Neural cell (in vitro differentiated cells): ENCODE measurements at regions not wholly inside any gene's neighbourhood (a gene's known extent, or its start where the extent isn't known, plus 50 kb on each side); places are given as distances from the start of the nearest gene placed in this dataset.

Experiments
- H2AFZ ChIP-seq: fragments of 200-600, 300-800 bp; sonication (generic), shearing (Covaris generic); 2 replicates; pipeline ENCODE4 v1.6.0; 2014; ENCODE audit warnings: low read depth, mild to moderate bottlenecking, antibody characterized with exemption, low read length, moderate library complexity
- H3F3A ChIP-seq: fragments of 200-600 bp; shearing (Covaris generic); 2 replicates; pipeline ENCODE4 v1.6.1; 2016; ENCODE audit warnings: mild to moderate bottlenecking, moderate library complexity, mixed read lengths, antibody characterized with exemption, low read length; ENCODE audit not compliant: insufficient read depth, poor library complexity, severe bottlenecking
- H3K27ac ChIP-seq: fragments of 200-600, 300-800 bp; sonication (generic), shearing (Covaris generic); 2 replicates; pipeline ENCODE4 v1.5.1; 2014; ENCODE audit warnings: mild to moderate bottlenecking, low read length, moderate library complexity
- H3K27me3 ChIP-seq: fragments of 300-800, 200-600 bp; sonication (generic), shearing (Covaris generic); 2 replicates; pipeline ENCODE4 v1.6.0; 2014; ENCODE audit warnings: mild to moderate bottlenecking, low read depth, low read length, moderate library complexity; ENCODE audit not compliant: insufficient read depth
- H3K36me3 ChIP-seq: fragments of 300-800, 200-600 bp; sonication (generic), shearing (Covaris generic); 2 replicates; pipeline ENCODE4 v1.5.1; 2014; ENCODE audit warnings: mild to moderate bottlenecking, antibody characterized with exemption, low read length, moderate library complexity; ENCODE audit not compliant: insufficient read depth
- H3K4me2 ChIP-seq: fragments of 300-800, 200-600 bp; sonication (generic), shearing (Covaris generic); 2 replicates; pipeline ENCODE4 v1.6.0; 2014; ENCODE audit warnings: mild to moderate bottlenecking, low read length
- H3K4me3 ChIP-seq: fragments of 300-800, 200-600 bp; sonication (generic), shearing (Covaris generic); 2 replicates; pipeline ENCODE4 v1.5.1; 2014; ENCODE audit warnings: mild to moderate bottlenecking, low read length, moderate library complexity
- H3K79me2 ChIP-seq: fragments of 200-600 bp; shearing (Covaris generic); replicated peaks from 2 replicates; pipeline ENCODE4 v1.6.0; 2014; ENCODE audit warnings: mild to moderate bottlenecking, low read length, moderate library complexity; ENCODE audit not compliant: insufficient read depth
- H3K9ac ChIP-seq: fragments of 300-800, 200-600 bp; sonication (generic), shearing (Covaris generic); 2 replicates; pipeline ENCODE4 v1.6.1; 2016; ENCODE audit warnings: mild to moderate bottlenecking, low read length, mixed read lengths
- H3K9me2 ChIP-seq: fragments of 200-600 bp; shearing (Covaris generic); 2 replicates; pipeline ENCODE4 v1.6.1; 2016; ENCODE audit warnings: mild to moderate bottlenecking, low read length, mixed read lengths; ENCODE audit not compliant: insufficient read depth
- H3K9me3 ChIP-seq: fragments of 200-600, 300-800 bp; sonication (generic), shearing (Covaris generic); 2 replicates; pipeline ENCODE4 v1.6.1; 2016; ENCODE audit warnings: mild to moderate bottlenecking, mixed run types, low read length, moderate library complexity, mixed read lengths
- H4K20me1 ChIP-seq: fragments of 200-600 bp; shearing (Covaris generic); 2 replicates; pipeline ENCODE4 v1.6.1; 2016; ENCODE audit warnings: mild to moderate bottlenecking, mixed run types; ENCODE audit not compliant: insufficient read depth
- CTCF ChIP-seq: fragments of 450-650 bp; IDR thresholded peaks from 2 replicates; pipeline ENCODE4 v1.5.1; 2014; ENCODE audit warnings: antibody characterized with exemption, mild to moderate bottlenecking, moderate library complexity; ENCODE audit not compliant: poor library complexity, severe bottlenecking
- EZH2 ChIP-seq: fragments of 200-600, 300-800 bp; shearing (Covaris generic), sonication (generic); IDR thresholded peaks from 2 replicates; pipeline ENCODE4 v1.6.1; 2014; ENCODE audit warnings: antibody characterized with exemption, low read length, borderline replicate concordance, mild to moderate bottlenecking; ENCODE audit not compliant: insufficient read depth, poor library complexity, severe bottlenecking
- MXI1 ChIP-seq: fragments of 450-650 bp; conservative IDR thresholded peaks from 2 replicates; pipeline ENCODE4 v1.6.1; 2014; ENCODE audit warnings: antibody characterized with exemption, mild to moderate bottlenecking; ENCODE audit not compliant: poor library complexity, severe bottlenecking
- POLR2AphosphoS5 ChIP-seq: IDR thresholded peaks from 2 replicates; pipeline ENCODE4 v1.6.1; 2012
- RAD21 ChIP-seq: fragments of 450-650 bp; conservative IDR thresholded peaks from 2 replicates; pipeline ENCODE4 v1.6.1; 2014; ENCODE audit warnings: antibody characterized with exemption, mild to moderate bottlenecking, moderate library complexity
- REST ChIP-seq: IDR thresholded peaks from 2 replicates; pipeline ENCODE4 v1.6.1; 2012; ENCODE audit warnings: borderline replicate concordance
- SMC3 ChIP-seq: fragments of 450-650 bp; conservative IDR thresholded peaks from 2 replicates; pipeline ENCODE4 v1.6.1; 2014; ENCODE audit warnings: antibody characterized with exemption, mild to moderate bottlenecking, moderate library complexity; ENCODE audit not compliant: poor library complexity

GRCh38 chr15:95325763-95326404 is 1004.6 kb upstream of the NR2F2 start:
- TF ChIP-seq MXI1 (no peak), POLR2AphosphoS5 (no peak)
- no peak overlapping the region for H3K9ac ChIP-seq
- no peak overlapping the region for H3K27ac ChIP-seq

GRCh38 chr15:95326431-95327182 is 1003.9 kb upstream of the NR2F2 start:
- Histone ChIP-seq H3K27me3 (peaks cover 30% of the 10 kb centered on the region), H3K4me3 (peak overlapping the region; percentile 66), H3K27ac (no peak overlapping the region), H3K9ac (peak overlapping the region; percentile 31), H3K9me2 (no peaks in the 10 kb centered on the region), H4K20me1 (no peaks in the 10 kb centered on the region), H3K4me2 (peak overlapping the region; percentile 43), H2AFZ (no peak overlapping the region), H3K9me3 (no peaks in the 10 kb centered on the region), H3F3A (no peaks in the 10 kb centered on the region), H3K36me3 (no peaks in the 10 kb centered on the region), H3K79me2 (no peaks in the 10 kb centered on the region)
- TF ChIP-seq MXI1 (peak; percentile 30), RAD21 (peak; percentile 34), SMC3 (peak; percentile 29), REST (no peak), CTCF (no peak), EZH2 (no peak)

More at GRCh38 chr15:95325763-95326404, 1004.6 kb upstream of the NR2F2 start:
- no peaks in the 10 kb centered on the region for H3F3A ChIP-seq
- H3K79me2 ChIP-seq: no peaks in the 10 kb centered on the region
- no peak overlapping the region for H2AFZ ChIP-seq
- no peak overlapping the region for H3K4me3 ChIP-seq
- no peaks in the 10 kb centered on the region for H3K9me2 ChIP-seq
- no peak overlapping the region for H3K4me2 ChIP-seq
- H3K36me3 ChIP-seq: no peaks in the 10 kb centered on the region
- peaks cover 30% of the 10 kb centered on the region for H3K27me3 ChIP-seq
- no peaks in the 10 kb centered on the region for H4K20me1 ChIP-seq
- H3K9me3 ChIP-seq: no peaks in the 10 kb centered on the region

GRCh38 chr15:95327183-95327525 is 1003.3 kb upstream of the NR2F2 start:
- peak overlapping the region; percentile 31 for H3K9ac ChIP-seq
- no peak overlapping the region for H3K27ac ChIP-seq
- H3K9me3 ChIP-seq: no peaks in the 10 kb centered on the region
- no peaks in the 10 kb centered on the region for H3K36me3 ChIP-seq
- H2AFZ ChIP-seq: no peak overlapping the region
- peak overlapping the region; percentile 43 for H3K4me2 ChIP-seq
- no peaks in the 10 kb centered on the region for H4K20me1 ChIP-seq
- TF ChIP-seq SMC3: peak; percentile 1
- no peak for TF ChIP-seq CTCF
- H3K27me3 ChIP-seq: peaks cover 30% of the 10 kb centered on the region
- no peaks in the 10 kb centered on the region for H3K9me2 ChIP-seq
- no peaks in the 10 kb centered on the region for H3F3A ChIP-seq
- H3K4me3 ChIP-seq: peak overlapping the region; percentile 66
- no peaks in the 10 kb centered on the region for H3K79me2 ChIP-seq
